COLO829 (cell line): ENCODE measurements at regions not wholly inside any gene's neighbourhood (a gene's known extent, or its start where the extent isn't known, plus 50 kb on each side); places are given as distances from the start of the nearest gene placed in this dataset.
A peak's percentile ranks its signal among the peaks of the same experiment; 100 is the strongest.

Experiments
- DNase-seq: peaks from one replicate; pipeline ENCODE4 v3.0.0; 2012; ENCODE audit warnings: low spot score

DNA sequence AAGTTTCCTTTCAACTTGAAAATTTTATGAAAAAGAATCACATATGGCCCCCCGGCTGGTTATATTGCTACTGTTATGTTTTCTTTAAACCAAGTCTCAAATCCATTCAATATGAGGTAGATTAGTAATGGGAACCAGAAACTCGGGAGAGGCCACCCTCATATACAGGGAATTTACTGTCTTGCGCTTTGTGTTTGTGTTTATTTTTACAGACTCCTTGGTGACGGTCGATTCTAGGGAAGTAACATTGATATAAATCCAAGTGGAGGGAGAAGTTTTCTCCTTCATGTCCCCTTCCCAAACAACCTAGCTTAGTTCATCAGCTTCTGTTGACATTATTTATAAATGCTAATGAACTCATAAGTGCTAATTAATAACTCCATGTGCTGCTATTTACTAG, 163.5 kb upstream of the LMO4 start:
- DNase-seq: no peak

GRCh38 chr1:87167157-87167789, 161.4 kb upstream of the LMO4 start:
- DNase-seq: no peak

DNA sequence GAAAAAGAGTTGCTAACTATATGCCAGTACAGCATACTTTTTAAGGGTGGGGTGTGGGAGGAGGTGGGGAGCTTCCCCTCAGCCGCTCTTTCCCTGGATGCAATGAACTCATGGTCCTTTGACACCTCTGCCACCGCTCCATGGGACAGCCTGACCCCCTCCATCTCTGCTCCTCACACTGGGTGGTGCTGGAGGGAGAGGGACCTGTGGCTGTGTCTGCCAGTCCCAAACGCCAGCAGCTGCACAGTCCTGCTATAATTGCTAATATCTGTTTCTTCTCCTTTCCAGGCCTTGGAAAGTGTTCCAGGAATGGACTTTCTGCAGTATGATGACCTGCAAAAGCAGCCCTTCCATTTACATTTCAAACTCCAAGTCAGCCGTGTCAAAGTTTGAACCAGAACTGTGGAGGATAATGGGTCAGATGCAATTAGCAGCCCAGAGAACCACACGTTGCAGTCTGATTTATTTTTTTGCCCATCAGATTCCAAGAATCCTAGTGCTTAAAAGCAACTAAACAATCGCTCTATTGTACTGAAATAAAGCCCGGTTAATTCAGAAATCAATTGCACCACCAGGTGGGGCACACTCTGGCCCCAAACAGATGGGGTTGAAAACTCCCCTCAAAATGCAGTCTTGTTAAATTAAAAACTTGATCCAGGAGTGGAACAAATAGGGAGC, 160.7 kb upstream of the LMO4 start:
- peak; percentile 35 for DNase-seq

- DNase-seq: peak; percentile 53
Observed at GRCh38 chr1:87169263-87169910, 159.3 kb upstream of the LMO4 start.

DNA sequence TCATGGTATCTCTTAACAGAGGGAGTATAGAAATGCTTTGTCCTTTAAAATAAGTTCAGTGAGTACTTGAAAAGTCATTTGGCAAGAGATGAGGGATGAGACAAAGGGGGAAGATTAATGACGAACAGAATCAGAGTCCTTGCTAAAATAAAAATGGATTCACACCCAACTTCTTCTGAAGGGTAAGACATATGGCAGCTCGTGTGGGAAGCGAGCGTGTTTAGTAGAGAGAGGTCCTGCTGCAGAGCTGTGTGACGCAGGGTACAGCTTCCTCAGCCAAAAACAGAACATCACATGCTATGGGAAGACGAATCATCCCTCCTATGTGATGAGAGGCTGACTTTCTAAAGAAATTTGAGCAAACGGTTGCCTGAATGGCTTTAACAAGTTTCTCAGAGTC, 158.5 kb upstream of the LMO4 start:
- no peak for DNase-seq

- no peak for DNase-seq
Observed at GRCh38 chr1:87170931-87171598, 157.6 kb upstream of the LMO4 start.

GRCh38 chr1:87173231-87173630, 155.4 kb upstream of the LMO4 start:
- no peak for DNase-seq

GRCh38 chr1:87174724-87175245, 153.9 kb upstream of the LMO4 start:
- no peak for DNase-seq

GRCh38 chr1:87176087-87176486, 152.6 kb upstream of the LMO4 start:
- DNase-seq: no peak

- DNase-seq: no peak
Observed at GRCh38 chr1:87176514-87176913, 152.2 kb upstream of the LMO4 start.

DNA sequence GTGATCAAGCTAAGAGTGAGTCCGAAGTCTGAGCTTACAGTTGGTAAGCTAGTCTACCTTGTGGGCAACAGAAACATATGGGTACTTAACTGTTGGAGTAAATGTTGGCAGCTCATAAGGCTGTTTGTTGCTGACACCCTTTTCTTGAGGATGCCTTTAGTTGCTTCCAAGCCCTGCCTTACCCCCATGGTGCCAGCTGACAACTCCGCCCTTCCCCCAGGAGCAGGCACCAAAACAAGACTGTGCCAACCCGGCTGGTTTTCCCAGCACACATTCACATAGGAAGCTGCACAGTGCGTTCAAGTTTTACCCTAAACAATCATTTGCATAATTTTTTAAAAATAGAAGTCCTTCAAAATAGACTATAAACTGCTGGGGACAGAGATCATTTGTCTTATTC, 150.2 kb upstream of the LMO4 start:
- DNase-seq: no peak

DNA sequence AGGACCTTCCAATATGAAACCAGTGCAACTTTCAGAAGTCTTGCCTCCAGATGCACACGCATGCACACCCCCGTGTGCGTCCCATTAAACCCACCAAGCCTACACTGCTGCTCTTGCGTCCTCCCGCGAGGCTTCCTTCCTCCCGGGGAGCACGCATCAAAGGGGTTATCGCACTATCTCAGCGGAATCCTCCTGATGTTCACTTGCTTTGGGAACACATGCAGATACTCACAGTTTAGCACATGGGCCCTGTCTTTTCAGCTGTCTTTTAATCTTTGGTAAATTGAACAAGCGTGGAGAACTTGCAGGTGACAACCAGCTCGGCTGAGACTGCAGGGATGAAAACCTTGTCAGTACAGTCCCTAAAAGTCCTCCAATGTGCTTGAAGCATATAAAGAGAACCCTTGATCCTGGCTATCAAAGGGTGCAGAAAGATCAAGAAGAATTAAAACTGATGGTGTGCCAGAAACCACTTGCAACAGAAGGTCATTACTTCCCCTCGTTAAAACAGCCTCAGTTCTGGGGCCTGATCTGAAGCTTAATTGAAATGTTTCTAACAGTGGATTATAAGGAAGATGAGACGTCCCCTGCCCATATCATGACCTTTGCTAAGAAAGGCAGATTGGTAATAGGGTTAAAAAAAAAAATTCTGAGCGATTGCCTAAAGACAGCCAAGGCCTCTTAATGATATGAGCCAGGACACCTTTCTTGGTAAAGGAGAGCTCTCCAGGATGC, 149.4 kb upstream of the LMO4 start:
- no peak for DNase-seq

- no peak for DNase-seq
Observed at GRCh38 chr1:87179851-87180519, 148.7 kb upstream of the LMO4 start.

- no peak for DNase-seq
Observed at GRCh38 chr1:87180682-87181081, 148.0 kb upstream of the LMO4 start.

DNA sequence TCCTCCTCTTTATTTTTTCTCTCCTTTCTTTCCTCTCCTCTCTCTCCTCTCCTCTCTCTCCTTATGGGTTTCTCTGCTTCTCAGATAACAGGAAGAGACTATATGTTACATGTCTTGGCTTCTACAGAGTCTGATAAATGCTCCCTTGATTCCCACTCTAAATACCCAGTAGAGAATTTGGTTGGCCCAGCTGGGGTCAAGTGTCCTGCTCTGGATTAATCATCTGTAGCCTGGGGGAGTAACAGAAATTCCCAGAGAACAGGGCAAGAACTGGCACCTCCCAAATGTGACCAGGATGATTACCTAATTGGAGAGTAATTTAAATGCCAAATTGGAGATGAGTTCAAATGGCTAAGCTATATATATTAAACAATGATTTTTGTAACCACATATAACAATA, 146.1 kb upstream of the LMO4 start:
- DNase-seq: no peak

DNA sequence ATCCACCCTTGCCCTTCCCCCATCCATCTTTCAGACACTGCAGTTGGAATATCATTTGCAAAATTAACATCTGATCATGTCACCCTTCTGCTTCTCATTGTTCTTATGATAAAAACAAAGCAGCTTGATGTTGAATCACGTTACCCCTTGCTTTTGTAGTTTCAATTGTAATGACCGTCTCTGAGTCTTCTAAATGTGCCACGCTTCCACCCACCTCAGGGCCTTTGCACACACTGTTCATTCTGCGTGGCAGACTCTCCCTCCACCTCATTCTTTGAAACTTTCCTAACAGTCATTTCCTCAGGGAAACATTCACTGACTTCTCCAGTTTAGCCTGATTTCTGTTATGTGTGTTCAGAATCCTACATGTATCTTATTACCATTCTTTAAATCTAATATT, 143.6 kb upstream of the LMO4 start:
- DNase-seq: no peak

GRCh38 chr1:87186346-87186745, 142.3 kb upstream of the LMO4 start:
- DNase-seq: no peak

DNA sequence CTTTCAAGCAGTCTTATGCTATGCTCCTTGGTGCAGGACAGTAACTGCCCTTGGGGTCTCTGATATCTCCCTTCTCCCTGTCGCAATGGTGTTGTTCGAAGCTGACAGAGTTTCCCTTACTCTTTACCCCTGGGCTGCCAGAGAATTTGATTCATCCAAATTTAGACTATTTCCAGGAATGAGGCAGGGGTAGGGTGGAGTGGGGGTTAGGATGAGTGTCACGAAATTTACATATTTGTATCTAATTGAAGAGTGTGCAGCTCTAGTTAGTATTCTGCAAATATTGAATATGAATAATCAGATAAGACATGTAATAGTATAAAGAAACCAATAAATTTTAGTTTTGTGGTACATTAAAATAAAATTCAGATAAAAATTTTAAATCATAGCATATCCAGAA, 140.0 kb upstream of the LMO4 start:
- DNase-seq: no peak

GRCh38 chr1:87190402-87190801, 138.3 kb upstream of the LMO4 start:
- no peak for DNase-seq

- DNase-seq: no peak
Observed at GRCh38 chr1:87191646-87192045, 137.0 kb upstream of the LMO4 start.

DNA sequence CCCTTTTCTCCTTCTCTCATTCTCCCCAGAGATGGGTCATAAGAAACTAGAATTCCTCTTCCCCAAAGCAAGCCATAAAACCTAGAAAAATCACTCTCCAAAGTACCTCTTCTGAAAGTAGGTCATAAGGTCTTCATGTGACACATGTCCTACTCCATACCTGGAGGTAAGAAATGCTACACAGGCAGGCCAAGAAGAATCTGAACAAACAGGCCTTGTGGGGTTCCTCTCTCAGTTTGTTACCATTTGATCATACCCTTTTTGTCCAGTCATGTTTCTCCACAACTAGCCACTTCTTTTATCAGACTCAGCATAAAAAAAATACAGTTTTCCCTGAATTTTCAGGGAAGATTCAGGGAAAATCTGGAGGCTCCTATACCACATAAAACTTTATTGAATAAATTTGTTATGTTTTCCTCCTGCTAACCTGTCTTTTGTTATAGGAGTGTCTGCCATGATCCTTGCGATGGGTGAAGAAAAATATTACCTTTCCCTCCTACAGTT, 134.4 kb upstream of the LMO4 start:
- DNase-seq: no peak
